ENCODE measurements at regions not wholly inside any gene's neighbourhood (a gene's known extent, or its start where the extent isn't known, plus 50 kb on each side); places are given as distances from the start of the nearest gene placed in this dataset.

DNA sequence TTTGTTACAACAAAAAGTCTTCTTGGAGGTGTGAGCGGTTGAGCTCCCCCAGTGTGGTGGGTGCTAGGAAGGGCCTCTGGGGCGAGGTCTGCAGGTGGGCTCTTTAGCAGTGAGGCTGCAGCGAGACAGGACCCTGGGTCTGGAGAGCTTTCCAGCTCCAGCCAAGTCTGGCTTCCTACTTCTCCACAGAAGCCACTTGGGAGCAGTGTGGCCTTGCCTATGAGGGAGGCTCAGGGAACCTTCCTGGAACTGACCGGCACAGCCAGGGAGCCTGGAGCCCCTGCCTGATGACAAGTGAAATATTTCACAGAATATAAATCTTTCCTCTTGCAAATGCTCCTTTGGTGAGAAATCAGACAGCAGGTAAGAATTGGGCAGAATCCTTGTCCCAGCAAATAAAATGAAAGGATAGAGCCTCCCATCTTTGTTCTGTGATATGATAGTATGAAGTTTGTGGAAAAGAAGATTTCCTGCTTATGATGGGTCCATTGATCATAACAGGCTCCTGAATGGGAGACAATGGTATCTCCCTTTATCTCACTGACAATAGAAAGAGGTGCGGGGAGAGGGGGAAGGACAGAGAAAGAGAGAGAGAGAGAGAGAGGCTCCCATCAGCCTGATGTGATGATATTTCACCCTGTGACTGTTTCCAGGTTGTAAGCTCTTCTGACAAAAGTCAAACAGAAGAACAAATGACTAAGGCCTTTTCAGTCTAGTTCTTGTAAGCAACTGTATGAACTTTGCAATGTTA is 289.8 kb upstream of the SPRED2 start:
- DNase-seq = no peak

DNA sequence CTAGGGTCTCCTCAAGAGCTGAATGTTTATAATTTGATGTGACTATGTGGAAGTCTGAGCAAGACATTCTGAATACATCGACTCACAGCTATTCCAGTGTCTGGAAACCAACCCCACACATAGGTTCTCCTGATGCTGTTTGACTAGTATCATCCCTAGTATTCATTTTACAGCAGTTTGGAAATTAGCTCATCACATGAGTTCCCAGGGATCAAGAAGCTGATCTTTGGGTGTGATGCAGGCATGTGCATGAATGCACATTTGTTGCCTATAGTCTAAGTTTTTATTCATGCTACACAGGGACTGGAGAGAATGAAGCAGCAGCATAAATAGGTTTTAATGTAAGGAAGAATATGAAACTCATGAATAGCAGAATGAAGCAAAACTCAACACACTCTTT is 284.3 kb upstream of the SPRED2 start:
- no peak for DNase-seq

DNA sequence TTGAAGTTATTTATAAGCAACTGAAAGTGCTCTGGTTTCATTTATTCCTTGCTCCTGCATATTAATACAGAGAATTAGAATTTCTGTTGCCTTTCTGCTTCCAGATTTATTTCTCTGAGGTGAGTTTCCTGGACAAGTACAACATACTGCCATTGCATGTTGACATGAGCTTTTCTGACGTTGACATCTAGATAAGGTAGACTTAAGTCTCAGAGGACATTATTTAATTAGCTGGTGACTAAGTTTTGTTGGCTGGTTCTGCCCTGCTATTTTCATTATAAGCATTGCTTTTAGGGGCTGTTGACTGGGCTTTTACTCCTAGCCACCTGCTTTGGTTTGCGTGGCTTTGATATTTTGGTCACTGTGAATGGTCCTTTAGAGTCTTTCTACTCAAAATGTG is 282.9 kb upstream of the SPRED2 start:
- no peak for DNase-seq

DNA sequence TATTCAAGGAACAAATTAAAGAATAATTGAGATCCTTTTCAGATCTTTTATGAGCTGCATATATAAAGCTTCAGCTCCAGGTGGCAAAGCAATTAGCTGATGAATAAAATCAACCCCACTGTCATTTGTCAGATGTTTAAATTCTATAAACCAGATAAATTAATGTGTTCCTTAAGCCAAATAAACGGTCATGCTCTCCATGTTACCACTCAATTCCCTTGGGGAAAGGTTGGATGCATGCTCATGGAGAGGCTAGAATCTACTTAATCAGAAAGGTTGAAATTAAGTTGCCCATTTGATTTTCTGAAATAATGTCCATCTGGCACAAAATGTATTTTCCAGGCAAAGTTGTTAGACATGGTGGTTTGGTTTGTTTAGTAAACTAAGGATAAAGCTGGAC is 282.5 kb upstream of the SPRED2 start:
- DNase-seq = no peak

DNA sequence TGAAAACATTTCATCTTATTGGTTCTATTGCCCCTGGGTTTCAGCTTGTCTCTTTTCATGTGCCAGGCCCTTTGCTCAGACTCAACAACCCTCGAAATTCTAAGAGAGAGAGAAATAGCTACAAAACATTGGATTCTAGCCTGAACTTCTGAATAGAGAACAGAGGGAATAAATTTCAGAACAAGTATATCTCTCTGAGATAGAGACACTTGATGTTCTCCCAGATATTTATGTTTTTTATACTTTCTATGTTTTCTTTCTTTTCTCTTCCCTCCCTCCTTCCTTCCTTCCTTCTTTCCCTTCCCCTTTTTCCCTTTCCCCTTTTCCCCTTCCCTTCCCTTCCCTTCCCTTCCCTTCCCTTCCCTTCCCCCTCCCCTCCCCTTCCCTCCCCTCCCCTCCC is 279.5 kb upstream of the SPRED2 start:
- no peak for DNase-seq

DNA sequence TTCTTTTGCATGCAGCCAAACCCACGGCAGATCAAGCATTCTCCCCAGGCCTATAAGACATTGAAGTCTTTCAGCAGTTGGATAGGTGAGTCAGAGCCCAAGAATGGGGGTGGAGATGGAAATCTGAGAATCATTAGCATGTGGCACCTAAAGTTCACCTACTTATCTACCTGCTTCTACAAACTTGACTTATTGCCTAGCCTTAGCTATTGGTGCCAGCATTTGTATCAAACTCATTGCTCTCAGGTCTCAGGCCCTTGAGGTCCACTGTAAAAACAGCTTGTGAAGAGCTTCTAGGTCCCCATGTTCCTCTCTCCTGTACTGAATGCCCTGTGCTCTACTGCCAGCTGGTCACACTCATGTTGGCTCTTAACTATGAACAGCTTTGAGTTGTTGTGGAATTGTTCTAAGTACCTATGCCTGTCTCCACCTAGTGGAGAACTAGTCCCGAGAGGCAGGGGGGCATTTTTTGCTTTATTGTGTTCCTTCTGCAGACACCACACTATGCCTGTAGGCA is 278.4 kb upstream of the SPRED2 start:
- DNase-seq = no peak

DNA sequence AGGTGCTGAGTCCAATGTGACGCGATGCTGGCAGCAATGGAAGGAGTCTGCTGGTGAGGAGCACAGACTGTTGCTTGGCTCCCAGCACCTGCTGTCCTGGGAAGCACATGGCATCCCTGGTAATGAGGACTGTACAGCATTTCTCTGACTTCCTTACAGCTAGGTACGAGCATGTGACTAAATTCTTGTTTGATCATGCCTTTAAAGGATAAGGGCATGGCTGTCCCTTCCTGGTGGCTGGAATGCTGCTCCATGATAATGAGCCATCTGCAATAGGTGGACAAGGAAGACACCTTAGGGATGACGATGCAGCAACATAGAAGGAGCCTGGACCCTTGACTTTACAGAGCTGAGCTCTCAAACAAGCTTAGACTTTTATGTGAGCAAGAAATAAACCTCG is 278.0 kb upstream of the SPRED2 start:
- DNase-seq = no peak

DNA sequence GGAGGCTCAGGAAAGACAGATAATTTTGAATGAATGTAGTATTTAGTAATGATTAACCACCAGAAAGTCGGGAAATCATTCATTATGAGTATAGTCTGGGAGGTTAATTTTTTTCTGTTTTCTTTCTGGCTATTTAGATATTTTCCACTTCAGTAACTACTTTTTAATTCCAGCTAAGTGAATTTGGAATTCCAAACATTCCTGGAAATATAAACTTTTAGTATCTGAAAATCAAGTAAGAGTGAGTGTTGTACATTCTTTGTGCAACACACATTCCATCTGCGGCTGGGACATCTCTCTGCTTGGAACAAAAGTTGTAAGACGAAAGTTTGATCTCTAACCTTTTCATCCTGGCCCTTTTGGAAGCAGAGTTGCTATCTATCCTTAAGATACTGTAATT is 275.7 kb upstream of the SPRED2 start:
- DNase-seq = no peak

DNA sequence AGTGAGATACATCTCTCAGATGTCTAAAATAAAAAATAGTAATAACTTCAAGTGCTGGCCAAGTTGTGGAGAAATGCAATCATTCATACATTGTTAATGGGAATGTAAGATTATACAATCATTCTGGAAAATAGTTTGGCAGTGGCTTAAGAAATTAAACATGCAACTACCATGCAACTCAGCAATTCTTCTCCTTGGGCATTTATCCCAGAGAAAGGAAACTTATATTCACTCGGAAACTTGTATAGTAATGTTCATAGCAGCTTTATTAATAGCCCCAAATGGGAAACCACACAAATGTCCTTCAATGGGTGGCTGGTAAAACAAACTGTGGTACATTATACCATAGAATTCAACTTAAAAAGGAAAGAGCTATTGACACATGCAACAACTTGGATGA is 274.0 kb upstream of the SPRED2 start:
- no peak for DNase-seq

DNA sequence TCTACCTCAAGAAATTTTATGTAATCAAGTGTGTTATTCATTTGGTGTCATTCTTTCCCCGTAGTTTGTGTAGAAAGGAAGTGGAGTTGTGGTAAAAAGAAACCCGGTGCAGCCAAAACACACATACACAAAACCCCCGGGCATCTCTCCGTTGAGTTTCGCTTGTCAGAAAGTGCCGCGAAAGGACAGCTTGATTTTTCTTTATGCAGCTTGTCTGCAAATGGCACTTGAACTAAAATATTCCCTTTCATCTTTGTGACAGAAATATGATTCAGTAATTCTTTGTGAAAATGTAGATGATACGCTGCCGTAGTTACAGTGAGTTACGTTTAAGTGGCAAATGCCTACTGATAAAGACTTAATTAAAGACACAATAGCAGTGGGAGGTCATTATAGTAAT is 268.8 kb upstream of the SPRED2 start:
- DNase-seq = no peak

DNA sequence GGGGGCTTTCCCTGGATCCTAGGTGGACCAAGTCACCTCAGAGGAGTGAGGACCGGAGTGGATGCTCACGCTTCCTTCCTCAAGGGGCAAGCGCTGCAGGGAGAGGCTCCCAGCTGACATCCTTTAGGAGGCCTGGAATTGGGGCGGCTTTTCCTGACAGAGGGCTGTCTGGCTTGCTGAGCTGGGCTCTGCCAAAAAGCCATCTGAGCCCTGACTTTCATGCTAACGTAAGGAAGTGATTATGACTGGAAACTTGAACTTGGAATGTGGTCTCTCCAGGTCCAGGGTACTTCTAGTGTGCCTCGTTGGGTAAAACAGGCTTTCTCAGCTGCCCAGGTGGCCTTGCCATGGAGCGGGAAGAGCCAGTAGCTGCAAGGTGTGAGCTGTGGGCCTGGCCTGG is 268.3 kb upstream of the SPRED2 start:
- DNase-seq = no peak

DNA sequence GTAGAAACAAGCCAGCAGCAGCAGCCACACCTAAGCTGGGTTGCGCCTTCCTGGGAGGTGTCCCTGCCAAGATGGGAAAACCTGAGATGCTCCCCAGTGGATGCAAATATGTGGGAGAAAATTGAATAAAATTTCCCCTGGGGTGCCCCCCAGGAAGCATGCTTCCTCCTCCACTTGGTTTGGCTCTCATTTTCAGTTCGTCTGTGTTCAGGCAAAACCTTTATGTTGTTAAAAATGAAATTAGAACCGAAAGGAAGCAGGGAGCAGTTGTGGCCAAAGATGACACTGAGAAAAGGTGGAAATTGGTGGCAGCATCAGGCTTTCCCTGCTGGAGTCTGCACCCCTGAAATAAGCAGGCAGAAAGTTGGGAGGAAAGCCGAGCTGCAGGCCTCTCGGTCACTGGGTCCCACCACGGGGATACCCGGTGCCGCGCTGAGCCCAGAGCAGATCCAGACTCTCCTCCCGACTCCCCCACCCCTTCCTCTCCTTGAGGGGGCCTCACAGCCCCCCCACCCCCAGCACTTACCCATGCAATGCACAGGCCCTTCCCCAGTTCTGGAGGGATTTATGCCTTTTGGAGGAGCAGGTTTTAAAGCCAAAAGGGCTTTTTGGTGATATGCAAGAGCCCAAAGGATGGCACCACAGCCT is 267.7 kb upstream of the SPRED2 start:
- DNase-seq = no peak

DNA sequence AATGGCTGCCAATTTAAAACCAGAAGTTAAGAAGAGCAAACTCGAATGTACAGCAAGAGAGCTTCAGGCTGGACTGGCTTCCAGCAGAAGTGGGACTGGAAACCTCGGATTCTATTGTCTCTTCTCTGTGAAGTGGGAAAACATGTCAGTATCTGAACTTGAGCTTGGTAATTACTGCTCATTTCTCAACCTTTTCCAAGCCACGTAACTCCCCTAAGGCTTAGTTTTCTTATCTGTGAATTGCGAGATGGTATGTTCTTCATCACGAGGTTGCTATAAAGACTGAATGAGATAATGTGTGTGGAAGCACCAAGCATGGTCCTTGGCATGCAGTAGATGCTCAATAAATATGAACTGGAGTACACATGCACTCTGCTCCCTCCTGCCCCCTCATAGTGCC is 259.4 kb upstream of the SPRED2 start:
- no peak for DNase-seq

DNA sequence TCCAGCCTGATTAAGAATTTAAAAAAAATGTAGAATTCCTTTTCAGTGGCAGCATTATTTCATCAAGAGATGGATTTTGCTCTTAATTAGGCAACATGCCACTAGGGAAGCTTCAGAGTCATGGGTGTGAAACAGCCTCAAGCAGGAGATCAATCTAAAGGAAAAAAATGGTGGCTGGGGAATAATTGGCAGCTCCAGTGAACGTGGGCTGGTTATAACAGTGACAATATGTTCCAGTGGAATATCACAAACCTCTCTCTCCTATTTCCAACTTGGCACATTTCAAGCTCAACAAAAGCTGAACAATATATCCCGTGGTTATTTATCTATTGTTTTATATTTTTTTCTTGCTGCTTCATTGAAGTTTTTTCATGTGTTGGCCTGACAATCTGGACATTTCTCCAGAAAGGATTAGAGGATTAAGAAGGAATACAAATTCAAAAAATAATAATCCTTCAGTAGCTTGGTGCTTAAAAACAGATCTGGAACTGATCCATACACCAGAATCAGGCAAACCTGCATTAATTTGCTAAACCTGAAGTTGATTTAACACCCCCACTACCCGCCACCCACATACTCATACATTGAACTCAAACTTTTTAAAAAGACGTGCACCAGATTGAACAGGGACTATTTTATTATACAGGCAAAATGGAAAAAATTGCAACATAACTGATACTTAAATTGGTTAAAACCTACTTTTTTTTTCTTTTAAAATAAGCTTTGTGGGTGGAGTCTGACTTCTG is 255.9 kb upstream of the SPRED2 start:
- DNase-seq = no peak

DNA sequence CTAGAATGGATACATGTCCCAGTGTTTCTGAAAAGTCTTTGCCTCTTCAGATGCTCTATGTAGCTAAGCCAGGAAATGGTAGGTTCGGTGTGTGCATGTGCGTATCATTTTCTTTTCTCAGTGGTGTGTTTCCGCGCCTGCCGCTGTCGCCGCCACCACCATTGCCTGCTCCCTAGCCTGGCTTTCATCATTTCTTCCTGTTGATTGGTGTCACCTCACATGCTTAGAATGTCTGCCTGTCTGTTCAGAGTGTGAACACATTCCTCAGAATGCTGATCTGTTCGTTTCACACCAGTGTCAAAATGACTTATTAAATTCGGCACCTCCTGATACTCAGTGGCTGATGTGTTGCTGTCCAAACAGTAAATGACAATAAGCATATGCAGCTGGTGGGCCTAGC is 255.2 kb upstream of the SPRED2 start:
- DNase-seq = no peak

DNA sequence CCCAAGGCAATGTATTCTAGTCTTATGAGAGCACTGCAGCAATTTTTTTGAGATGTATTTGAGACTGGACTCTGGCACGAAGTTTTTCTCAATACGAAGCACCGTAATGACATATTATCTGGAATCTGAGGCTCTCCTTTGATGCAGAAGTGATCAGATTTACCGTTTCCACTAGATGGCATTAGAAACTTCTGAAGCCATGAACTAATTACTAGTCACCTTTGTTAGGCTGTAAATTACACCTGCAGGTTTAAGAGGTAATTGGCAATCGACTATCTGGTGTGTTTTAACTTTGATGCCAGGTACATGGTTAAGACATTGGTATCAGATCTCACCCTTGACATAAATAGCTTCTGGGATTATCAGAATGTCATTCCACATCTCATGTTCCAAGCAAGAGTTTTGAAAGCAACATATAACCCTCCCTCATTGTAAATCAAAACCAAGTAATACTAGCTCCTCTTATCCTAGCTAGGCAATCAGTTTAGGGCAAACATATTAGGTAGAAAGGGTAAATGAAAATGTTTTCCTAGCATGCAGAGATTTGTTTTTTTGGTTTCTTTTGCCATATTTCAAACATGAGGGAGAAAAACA is 254.6 kb upstream of the SPRED2 start:
- no peak for DNase-seq

DNA sequence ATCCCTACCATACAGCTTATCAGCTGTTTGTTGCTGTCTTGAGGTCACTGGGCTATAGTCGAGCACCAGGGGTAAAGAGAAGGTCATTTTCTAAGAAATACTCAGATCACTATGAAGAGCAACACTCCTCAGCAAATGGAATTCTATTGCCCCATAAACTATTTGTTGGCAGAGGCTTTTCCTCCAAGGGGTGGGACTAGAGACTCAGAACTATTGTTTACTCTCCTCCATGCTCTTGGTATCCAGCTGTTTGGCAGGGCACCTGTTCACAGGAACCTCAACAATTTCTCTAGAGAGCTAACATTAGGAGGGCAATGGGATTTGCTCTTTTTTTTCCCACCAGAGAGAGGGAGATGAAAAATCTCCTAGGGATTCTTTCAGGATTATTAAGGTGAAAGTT is 249.1 kb upstream of the SPRED2 start:
- no peak for DNase-seq

DNA sequence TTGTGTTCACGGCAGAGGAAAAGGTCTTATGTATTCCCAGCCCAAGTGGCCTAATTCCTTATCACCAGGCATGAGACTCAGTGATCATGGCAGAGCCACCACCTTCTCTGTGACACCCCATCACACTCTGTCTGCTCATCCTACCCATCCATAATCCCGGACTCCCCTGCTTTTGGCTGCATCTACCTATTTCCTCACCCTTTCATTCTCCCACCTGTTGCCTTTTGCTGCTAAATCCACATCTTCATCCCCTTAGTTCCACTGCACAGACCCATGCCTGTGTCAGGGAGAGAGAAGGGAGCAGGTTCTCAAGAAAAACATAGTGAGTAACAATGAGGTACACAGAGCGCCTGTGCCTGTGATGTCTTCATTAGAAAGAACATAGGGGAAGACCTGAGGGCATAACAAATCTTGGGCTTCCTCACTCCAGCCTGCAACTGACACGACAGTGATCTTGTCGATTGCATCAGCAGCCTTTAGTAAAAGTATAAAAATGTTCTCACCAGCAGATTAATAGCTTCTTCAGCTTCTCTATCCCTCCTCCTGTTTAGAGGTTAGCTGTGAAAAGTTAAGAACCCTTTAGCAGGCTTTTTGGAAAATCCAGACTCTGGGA is 246.5 kb upstream of the SPRED2 start:
- DNase-seq = no peak

DNA sequence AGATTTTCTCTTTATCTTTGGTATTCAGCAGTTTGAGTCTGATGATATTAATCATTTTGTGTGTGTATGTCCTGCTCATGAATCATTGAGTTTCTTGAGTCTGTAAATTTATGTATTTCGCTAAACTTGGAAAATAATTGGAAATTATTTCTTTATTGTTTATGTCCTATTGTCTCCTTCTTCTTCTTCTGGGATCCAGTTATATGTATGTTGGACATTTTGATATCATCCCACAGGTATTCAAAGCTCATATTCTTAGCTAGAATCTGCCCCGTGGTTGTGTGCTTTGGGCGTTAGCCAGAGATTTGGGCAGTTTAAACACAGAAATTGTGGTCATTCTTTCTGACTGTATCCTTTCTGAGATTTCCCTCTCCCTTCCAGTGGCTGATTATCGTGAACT is 243.0 kb upstream of the SPRED2 start:
- no peak for DNase-seq

DNA sequence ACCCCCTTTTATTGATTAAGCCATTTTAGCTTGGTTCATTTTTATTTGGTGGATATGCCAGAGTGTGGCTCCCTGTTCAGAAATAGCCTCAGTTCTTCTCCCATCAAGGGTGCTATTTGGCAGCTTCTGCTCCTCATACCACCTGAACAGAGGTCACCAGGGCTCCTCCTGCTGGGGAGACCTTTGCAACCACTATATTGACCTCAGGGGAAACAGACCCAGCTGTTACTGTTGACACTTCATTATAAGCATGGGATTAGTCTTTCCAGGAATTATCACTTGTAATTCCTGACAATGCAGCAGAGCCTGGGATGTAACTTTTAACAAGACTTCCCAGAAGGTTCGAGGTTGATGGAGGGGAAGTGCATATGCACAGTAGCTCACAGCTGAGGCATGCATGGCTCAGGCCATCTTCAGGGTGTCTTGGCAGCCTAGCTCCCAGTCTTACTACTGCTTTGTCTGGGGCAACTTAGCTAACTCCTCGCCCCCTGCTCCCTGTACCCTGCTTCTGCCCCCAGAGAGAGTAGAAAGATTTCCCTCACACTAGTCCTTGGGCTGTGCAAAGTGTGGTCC is 239.4 kb upstream of the SPRED2 start:
- no peak for DNase-seq

DNA sequence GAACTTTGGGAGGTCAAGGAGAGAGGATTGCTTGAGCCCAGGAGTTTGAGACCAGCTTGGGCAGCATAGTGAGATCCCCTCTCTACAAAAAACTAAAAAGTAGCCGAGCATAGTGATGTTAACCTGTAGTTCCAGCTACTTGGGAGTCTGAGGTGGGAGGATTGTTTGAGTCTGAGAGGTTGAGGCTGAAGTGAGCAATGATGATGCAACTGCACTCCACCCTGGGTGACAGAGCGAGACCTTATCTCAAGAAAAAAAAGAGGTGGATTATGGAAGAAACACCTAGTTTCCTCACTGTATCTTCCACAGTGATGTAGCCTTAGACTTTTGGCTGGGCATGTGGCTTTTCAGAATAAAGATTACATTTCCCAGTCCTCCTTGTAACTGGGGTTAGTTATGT is 237.2 kb upstream of the SPRED2 start:
- no peak for DNase-seq

DNA sequence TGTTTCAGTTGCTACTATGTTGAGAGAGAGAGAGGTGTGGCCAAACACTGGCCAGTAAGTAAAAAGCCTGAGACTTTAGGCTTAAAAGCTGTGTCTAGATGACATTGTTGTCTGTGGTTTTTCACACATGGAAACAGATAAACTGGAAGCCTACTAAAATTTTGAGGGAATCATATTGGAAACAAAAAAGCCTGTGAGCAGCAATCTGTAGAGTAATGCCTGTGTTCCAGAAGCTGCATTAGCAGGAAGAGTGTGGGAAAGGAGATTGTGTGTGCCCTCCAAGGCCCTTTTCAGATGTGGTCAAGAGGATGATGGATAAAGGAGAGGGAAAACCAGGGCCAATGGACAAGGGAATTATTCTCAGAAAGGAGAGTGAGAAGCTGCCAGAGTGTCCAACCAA is 236.3 kb upstream of the SPRED2 start:
- no peak for DNase-seq
